Hepatocyte (in vitro differentiated cells): ENCODE measurements at regions not wholly inside any gene's neighbourhood (a gene's known extent, or its start where the extent isn't known, plus 50 kb on each side); places are given as distances from the start of the nearest gene placed in this dataset.

Experiments
- EZH2 ChIP-seq: fragments of 200-600 bp; sonication (generic); IDR thresholded peaks from 2 replicates; pipeline ENCODE4 v1.6.1; 2016; ENCODE audit warnings: antibody characterized with exemption, mild to moderate bottlenecking, borderline replicate concordance
- EZH2phosphoT487 ChIP-seq: fragments of 200-600 bp; sonication (generic); IDR thresholded peaks from one replicate; pipeline ENCODE4 v1.6.1; 2018; ENCODE audit warnings: antibody characterized with exemption, mild to moderate bottlenecking, low read depth, moderate library complexity; ENCODE audit not compliant: unreplicated experiment, severe bottlenecking
- TF ChIP-seq, protein P1 (sequence below): fragments of 200-600 bp; sonication (generic); IDR thresholded peaks from 2 replicates; pipeline ENCODE4 v1.5.1; 2016; ENCODE audit warnings: antibody characterized with exemption, mild to moderate bottlenecking; ENCODE audit not compliant: poor library complexity

GRCh38 chr5:74083096-74083791 lies 457.2 kb downstream of the ARHGEF28 start:
- TF ChIP-seq EZH2phosphoT487 (no peak), EZH2 (no peak)
- TF ChIP-seq, protein P1, sequence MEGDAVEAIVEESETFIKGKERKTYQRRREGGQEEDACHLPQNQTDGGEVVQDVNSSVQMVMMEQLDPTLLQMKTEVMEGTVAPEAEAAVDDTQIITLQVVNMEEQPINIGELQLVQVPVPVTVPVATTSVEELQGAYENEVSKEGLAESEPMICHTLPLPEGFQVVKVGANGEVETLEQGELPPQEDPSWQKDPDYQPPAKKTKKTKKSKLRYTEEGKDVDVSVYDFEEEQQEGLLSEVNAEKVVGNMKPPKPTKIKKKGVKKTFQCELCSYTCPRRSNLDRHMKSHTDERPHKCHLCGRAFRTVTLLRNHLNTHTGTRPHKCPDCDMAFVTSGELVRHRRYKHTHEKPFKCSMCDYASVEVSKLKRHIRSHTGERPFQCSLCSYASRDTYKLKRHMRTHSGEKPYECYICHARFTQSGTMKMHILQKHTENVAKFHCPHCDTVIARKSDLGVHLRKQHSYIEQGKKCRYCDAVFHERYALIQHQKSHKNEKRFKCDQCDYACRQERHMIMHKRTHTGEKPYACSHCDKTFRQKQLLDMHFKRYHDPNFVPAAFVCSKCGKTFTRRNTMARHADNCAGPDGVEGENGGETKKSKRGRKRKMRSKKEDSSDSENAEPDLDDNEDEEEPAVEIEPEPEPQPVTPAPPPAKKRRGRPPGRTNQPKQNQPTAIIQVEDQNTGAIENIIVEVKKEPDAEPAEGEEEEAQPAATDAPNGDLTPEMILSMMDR, result no peak
